IMR-90 (cell line): ENCODE measurements at regions not wholly inside any gene's neighbourhood (a gene's known extent, or its start where the extent isn't known, plus 50 kb on each side); places are given as distances from the start of the nearest gene placed in this dataset.

Experiments
- ATAC-seq: fragments of 200-7000 bp; cut with Tn5 transposase; 2 replicates; pipeline ENCODE4 v1.9.1; 2020; ENCODE audit warnings: low read depth, mild to moderate bottlenecking, moderate library complexity
- BruUV-seq: library from RNA; stranded (reverse); fragments of 400-500 nt; replicated peaks from 2 replicates; lab custom pipeline; 2021; lab: Mats Ljungman, UMichigan
- CTCF ChIA-PET: fragments of 300-600 bp; formaldehyde crosslinking; extraction: SDS; loops from one replicate; lab custom pipeline; 2021; ENCODE audit warnings: antibody characterized with exemption; lab: Yijun Ruan, JAX
- POLR2A ChIA-PET: fragments of 300-600 bp; sonication (Branson Sonifier 250); formaldehyde crosslinking; loops from one replicate; lab custom pipeline; 2022; ENCODE audit warnings: antibody characterized with exemption; ENCODE audit not compliant: unreplicated experiment; lab: Charles Lee
- DNase-seq: peaks from one replicate; pipeline ENCODE4 v3.0.0; 2013
- H2AFZ ChIP-seq: replicated peaks from 2 replicates; pipeline ENCODE3; 2013; ENCODE audit warnings: low read length, mild to moderate bottlenecking; ENCODE audit not compliant: poor library complexity
- H2AK5ac ChIP-seq: 2 replicates; pipeline ENCODE4 v1.6.1; 2013; ENCODE audit warnings: low read depth, low read length, inconsistent platforms
- H2AK9ac ChIP-seq: replicated peaks from 2 replicates; pipeline ENCODE3; 2013; ENCODE audit warnings: mild to moderate bottlenecking, low read depth, low read length, moderate library complexity; ENCODE audit not compliant: poor library complexity
- H2BK120ac ChIP-seq: 2 replicates; pipeline ENCODE4 v1.6.1; 2013; ENCODE audit warnings: low read depth, low read length, inconsistent platforms
- H2BK15ac ChIP-seq: 3 replicates; pipeline ENCODE4 v1.6.1; 2013; ENCODE audit warnings: low read depth, low read length, inconsistent platforms
- H2BK20ac ChIP-seq: 2 replicates; pipeline ENCODE4 v1.6.1; 2013; ENCODE audit warnings: low read depth, mild to moderate bottlenecking, inconsistent platforms, low read length, moderate library complexity
- H2BK5ac ChIP-seq: 2 replicates; pipeline ENCODE4 v1.6.1; 2013; ENCODE audit warnings: mild to moderate bottlenecking, low read depth, low read length, inconsistent platforms; ENCODE audit not compliant: poor library complexity, severe bottlenecking
- H3K14ac ChIP-seq: replicated peaks from 2 replicates; pipeline ENCODE4 v1.6.1; 2013; ENCODE audit warnings: low read depth, low read length, inconsistent platforms
- H3K18ac ChIP-seq: 2 replicates; pipeline ENCODE4 v1.6.1; 2013; ENCODE audit warnings: low read depth, low read length, control low read depth
- H3K23ac ChIP-seq: 2 replicates; pipeline ENCODE4 v1.6.1; 2013; ENCODE audit warnings: low read depth, low read length, inconsistent platforms
- H3K27ac ChIP-seq: 2 replicates; pipeline ENCODE4 v1.5.1; 2013; ENCODE audit warnings: mild to moderate bottlenecking, control low read depth, low read length; ENCODE audit not compliant: insufficient read depth
- H3K27me3 ChIP-seq: 2 replicates; pipeline ENCODE4 v1.6.1; 2013; ENCODE audit warnings: low read length; ENCODE audit not compliant: control insufficient read depth, insufficient read depth
- H3K36me3 ChIP-seq: 2 replicates; pipeline ENCODE4 v1.6.1; 2013; ENCODE audit warnings: low read length, mixed read lengths; ENCODE audit not compliant: control insufficient read depth, insufficient read depth
- H3K4ac ChIP-seq: 2 replicates; pipeline ENCODE4 v1.6.1; 2013; ENCODE audit warnings: low read depth, low read length, inconsistent platforms
- H3K4me1 ChIP-seq: 2 replicates; pipeline ENCODE4 v1.6.1; 2013; ENCODE audit warnings: low read length, mixed read lengths; ENCODE audit not compliant: control insufficient read depth, insufficient read depth
- H3K4me2 ChIP-seq: 2 replicates; pipeline ENCODE4 v1.6.1; 2013; ENCODE audit warnings: low read depth, mild to moderate bottlenecking, control low read depth, low read length, moderate library complexity
- H3K4me3 ChIP-seq: 2 replicates; pipeline ENCODE4 v1.5.1; 2013; ENCODE audit warnings: low read depth, mild to moderate bottlenecking, control low read depth, low read length, moderate library complexity; ENCODE audit not compliant: insufficient read depth
- H3K56ac ChIP-seq: 2 replicates; pipeline ENCODE4 v1.6.1; 2013; ENCODE audit warnings: low read length, inconsistent platforms; ENCODE audit not compliant: insufficient read depth; ENCODE audit errors: extremely low read depth
- H3K79me1 ChIP-seq, 2 experiments: 2 replicates each; pipeline ENCODE4 v1.6.1; 2013; ENCODE audit warnings: low read length in 2 of 2, inconsistent platforms in 1 of 2, low read depth in 1 of 2
- H3K9ac ChIP-seq: 2 replicates; pipeline ENCODE4 v1.6.1; 2013; ENCODE audit warnings: low read depth, low read length, control low read depth
- H3K9me1 ChIP-seq: 2 replicates; pipeline ENCODE4 v1.6.1; 2013; ENCODE audit warnings: low read length, inconsistent platforms; ENCODE audit not compliant: insufficient read depth
- H3K9me3 ChIP-seq: 2 replicates; pipeline ENCODE4 v1.6.1; 2013; ENCODE audit warnings: low read length; ENCODE audit not compliant: control insufficient read depth, insufficient read depth
- H4K20me1 ChIP-seq: 2 replicates; pipeline ENCODE4 v1.6.1; 2013; ENCODE audit warnings: low read length, inconsistent platforms; ENCODE audit not compliant: insufficient read depth
- H4K5ac ChIP-seq: 2 replicates; pipeline ENCODE4 v1.6.1; 2013; ENCODE audit warnings: mild to moderate bottlenecking, low read depth, low read length, control low read depth
- H4K8ac ChIP-seq, 2 experiments: 2 replicates each; pipeline ENCODE4 v1.6.1; 2013; ENCODE audit warnings: low read depth in 2 of 2, low read length in 2 of 2, control low read depth in 1 of 2, inconsistent platforms in 1 of 2
- H4K91ac ChIP-seq: 2 replicates; pipeline ENCODE4 v1.6.1; 2013; ENCODE audit warnings: low read depth, low read length, inconsistent platforms; ENCODE audit not compliant: insufficient read depth
- BHLHE40 ChIP-seq: fragments of 150-350 bp; IDR thresholded peaks from 2 replicates; pipeline ENCODE4 v1.6.1; 2016; ENCODE audit warnings: mild to moderate bottlenecking, low read depth, low read length
- CEBPB ChIP-seq: IDR thresholded peaks from 2 replicates; pipeline ENCODE4 v1.6.1; 2012; ENCODE audit warnings: low read depth, low read length, improper control_type of control experiment
- CHD1 ChIP-seq: IDR thresholded peaks from 2 replicates; pipeline ENCODE4 v1.6.1; 2012; ENCODE audit warnings: low read depth, low read length, improper control_type of control experiment
- FOS ChIP-seq: fragments of 150-350 bp; IDR thresholded peaks from 2 replicates; pipeline ENCODE4 v1.6.1; 2016; ENCODE audit warnings: low read depth, low read length
- MAFK ChIP-seq: IDR thresholded peaks from 2 replicates; pipeline ENCODE4 v1.6.1; 2012; ENCODE audit warnings: low read depth, low read length, improper control_type of control experiment
- MAZ ChIP-seq: IDR thresholded peaks from 2 replicates; pipeline ENCODE4 v1.6.1; 2012; ENCODE audit warnings: low read depth, mild to moderate bottlenecking, low read length, improper control_type of control experiment, moderate library complexity, borderline replicate concordance
- MXI1 ChIP-seq: IDR thresholded peaks from 2 replicates; pipeline ENCODE4 v1.6.1; 2012; ENCODE audit warnings: low read depth, mild to moderate bottlenecking, low read length, moderate library complexity, borderline replicate concordance
- NFE2L2 ChIP-seq: fragments of 150-350 bp; IDR thresholded peaks from 2 replicates; pipeline ENCODE4 v1.6.1; 2016; ENCODE audit warnings: low read depth, mild to moderate bottlenecking, low read length
- POLR2A ChIP-seq: IDR thresholded peaks from 2 replicates; pipeline ENCODE4 v1.6.1; 2012; ENCODE audit warnings: mild to moderate bottlenecking, low read depth, low read length
- RAD21 ChIP-seq: IDR thresholded peaks from 2 replicates; pipeline ENCODE4 v1.6.1; 2012; ENCODE audit warnings: low read length, improper control_type of control experiment
- RCOR1 ChIP-seq: IDR thresholded peaks from 2 replicates; pipeline ENCODE4 v1.6.1; 2012; ENCODE audit warnings: mild to moderate bottlenecking, low read length, improper control_type of control experiment; ENCODE audit not compliant: insufficient replicate concordance
- RFX5 ChIP-seq: IDR thresholded peaks from 2 replicates; pipeline ENCODE4 v1.8.0; 2012; ENCODE audit warnings: low read depth, mild to moderate bottlenecking, low read length, moderate library complexity
- SMC3 ChIP-seq: fragments of 150-350 bp; IDR thresholded peaks from 2 replicates; pipeline ENCODE4 v1.6.1; 2016; ENCODE audit warnings: low read depth, mild to moderate bottlenecking, antibody characterized with exemption, low read length, moderate library complexity
- WGBS, 2 experiments: methylation state at CpG; one replicate each; pipeline versions ENCODE4 v1.1.5 to v1.1.7; 2013; ENCODE audit warnings: missing lambda C conversion rate in 2 of 2; ENCODE audit not compliant: insufficient read length in 1 of 2; ENCODE audit errors: extremely low coverage in 2 of 2; 5-methylcytosine and 5-hydroxymethylcytosine counted together
- dilution Hi-C: fragments of 300-500 bp; cut with HindIII; formaldehyde crosslinking; loops from one replicate; pipeline ENCODE4 v1.14.3; 2018; ENCODE audit warnings: low sequenced_read_pairs; ENCODE audit not compliant: unreplicated experiment
- in situ Hi-C: fragments of 300-500 bp; cut with MboI; formaldehyde crosslinking; loops from 3 replicates; pipeline ENCODE4 v1.14.3; 2019; ENCODE audit warnings: low sequenced_read_pairs, inconsistent platforms, mixed read lengths
- intact Hi-C: fragments of 100-400 bp; cut with micrococcal nuclease; formaldehyde crosslinking; loops from 2 replicates; pipeline ENCODE4 v1.10.0; 2022
- TF ChIP-seq, protein P1 (sequence below): fragments of 150-350 bp; IDR thresholded peaks from 2 replicates; pipeline ENCODE4 v1.6.1; 2016; ENCODE audit warnings: low read depth, mild to moderate bottlenecking, low read length, moderate library complexity, borderline replicate concordance
- TF ChIP-seq, protein P2 (sequence below): fragments of 150-350 bp; IDR thresholded peaks from 2 replicates; pipeline ENCODE4 v1.6.1; 2017; ENCODE audit warnings: mild to moderate bottlenecking, antibody characterized with exemption, low read length, low read depth
- TF ChIP-seq, protein P3 (sequence below): conservative IDR thresholded peaks from 2 replicates; pipeline ENCODE4 v1.5.1; 2012; ENCODE audit warnings: mild to moderate bottlenecking, low read depth, low read length, improper control_type of control experiment

DNA sequence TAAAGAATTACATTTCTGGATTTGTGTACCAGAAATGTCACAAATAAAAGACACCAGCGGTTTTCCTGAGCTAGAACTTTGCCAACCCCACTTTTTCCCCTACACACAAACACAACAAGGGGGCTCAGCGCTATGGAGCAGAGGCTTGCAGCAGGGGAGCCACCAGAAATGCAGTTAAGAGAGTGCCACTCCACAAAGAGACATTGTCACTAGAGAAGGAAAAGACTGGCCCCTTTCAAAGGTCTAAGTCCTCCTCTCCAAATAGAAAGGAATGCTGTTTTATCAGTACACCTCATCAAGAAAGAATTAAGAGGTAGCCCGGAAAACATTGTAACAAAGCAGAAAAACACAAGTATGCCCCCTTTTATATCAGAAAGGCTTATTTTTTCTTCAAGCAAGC lies 419.5 kb downstream of the HNRNPD start:
- Histone ChIP-seq H3K18ac (no peak overlapping the region), H3K27ac (no peak overlapping the region), H3K14ac (no peak overlapping the region), H4K5ac (no peak overlapping the region), H3K9me1 (no peaks in the 10 kb centered on the region), H2BK15ac (no peak overlapping the region), H3K79me1 (no peaks in the 10 kb centered on the region), H3K36me3 (no peaks in the 10 kb centered on the region), H3K4me1 (no peaks in the 10 kb centered on the region), H2BK120ac (no peak overlapping the region), H2AK5ac (no peak overlapping the region), H4K91ac (no peak overlapping the region), H2AK9ac (no peak overlapping the region), H3K9ac (no peak overlapping the region), H3K4me3 (no peak overlapping the region), H4K20me1 (no peaks in the 10 kb centered on the region), H3K4ac (no peak overlapping the region), H3K9me3 (no peaks in the 10 kb centered on the region), H4K8ac (no peak overlapping the region), H3K23ac (no peak overlapping the region), H3K4me2 (no peak overlapping the region), H2BK20ac (no peak overlapping the region), H2BK5ac (no peak overlapping the region), H3K56ac (no peak overlapping the region), H2AFZ (no peak overlapping the region), H3K27me3 (no peaks in the 10 kb centered on the region)
- DNase-seq (no peak), ATAC-seq (no peak)
- BruUV-seq, result no TSS peak
- ChIA-PET CTCF (no interaction called here), POLR2A (no interaction called here)
- in situ Hi-C loops, result no loop called here
- dilution Hi-C loops, result no loop called here
- no peak for TF ChIP-seq MAZ
- no peak for TF ChIP-seq RAD21
- no peak for TF ChIP-seq NFE2L2
- no peak for TF ChIP-seq BHLHE40
- TF ChIP-seq RFX5, result no peak
- no peak for TF ChIP-seq FOS
- no peak for TF ChIP-seq SMC3
- TF ChIP-seq, protein P1, sequence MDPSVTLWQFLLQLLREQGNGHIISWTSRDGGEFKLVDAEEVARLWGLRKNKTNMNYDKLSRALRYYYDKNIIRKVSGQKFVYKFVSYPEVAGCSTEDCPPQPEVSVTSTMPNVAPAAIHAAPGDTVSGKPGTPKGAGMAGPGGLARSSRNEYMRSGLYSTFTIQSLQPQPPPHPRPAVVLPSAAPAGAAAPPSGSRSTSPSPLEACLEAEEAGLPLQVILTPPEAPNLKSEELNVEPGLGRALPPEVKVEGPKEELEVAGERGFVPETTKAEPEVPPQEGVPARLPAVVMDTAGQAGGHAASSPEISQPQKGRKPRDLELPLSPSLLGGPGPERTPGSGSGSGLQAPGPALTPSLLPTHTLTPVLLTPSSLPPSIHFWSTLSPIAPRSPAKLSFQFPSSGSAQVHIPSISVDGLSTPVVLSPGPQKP, result no peak
- TF ChIP-seq, protein P2, sequence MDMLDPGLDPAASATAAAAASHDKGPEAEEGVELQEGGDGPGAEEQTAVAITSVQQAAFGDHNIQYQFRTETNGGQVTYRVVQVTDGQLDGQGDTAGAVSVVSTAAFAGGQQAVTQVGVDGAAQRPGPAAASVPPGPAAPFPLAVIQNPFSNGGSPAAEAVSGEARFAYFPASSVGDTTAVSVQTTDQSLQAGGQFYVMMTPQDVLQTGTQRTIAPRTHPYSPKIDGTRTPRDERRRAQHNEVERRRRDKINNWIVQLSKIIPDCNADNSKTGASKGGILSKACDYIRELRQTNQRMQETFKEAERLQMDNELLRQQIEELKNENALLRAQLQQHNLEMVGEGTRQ, result no peak
- TF ChIP-seq, protein P3, sequence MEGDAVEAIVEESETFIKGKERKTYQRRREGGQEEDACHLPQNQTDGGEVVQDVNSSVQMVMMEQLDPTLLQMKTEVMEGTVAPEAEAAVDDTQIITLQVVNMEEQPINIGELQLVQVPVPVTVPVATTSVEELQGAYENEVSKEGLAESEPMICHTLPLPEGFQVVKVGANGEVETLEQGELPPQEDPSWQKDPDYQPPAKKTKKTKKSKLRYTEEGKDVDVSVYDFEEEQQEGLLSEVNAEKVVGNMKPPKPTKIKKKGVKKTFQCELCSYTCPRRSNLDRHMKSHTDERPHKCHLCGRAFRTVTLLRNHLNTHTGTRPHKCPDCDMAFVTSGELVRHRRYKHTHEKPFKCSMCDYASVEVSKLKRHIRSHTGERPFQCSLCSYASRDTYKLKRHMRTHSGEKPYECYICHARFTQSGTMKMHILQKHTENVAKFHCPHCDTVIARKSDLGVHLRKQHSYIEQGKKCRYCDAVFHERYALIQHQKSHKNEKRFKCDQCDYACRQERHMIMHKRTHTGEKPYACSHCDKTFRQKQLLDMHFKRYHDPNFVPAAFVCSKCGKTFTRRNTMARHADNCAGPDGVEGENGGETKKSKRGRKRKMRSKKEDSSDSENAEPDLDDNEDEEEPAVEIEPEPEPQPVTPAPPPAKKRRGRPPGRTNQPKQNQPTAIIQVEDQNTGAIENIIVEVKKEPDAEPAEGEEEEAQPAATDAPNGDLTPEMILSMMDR, result no peak
- no peak for TF ChIP-seq RCOR1
- no peak for TF ChIP-seq CEBPB
- TF ChIP-seq CHD1, result no peak
- TF ChIP-seq MXI1, result no peak
- TF ChIP-seq POLR2A, result no peak
- TF ChIP-seq MAFK, result no peak
- intact Hi-C loops, result no loop called here
- no CpG with 5 or more reads among the region's 3 CpGs for WGBS, 2 experiments
